Activated CD8-positive, alpha-beta T cell treated with anti-CD3 and anti-CD28 coated beads, Interleukin-2, amount 10 ng/mL, durations not matched to agents 7 days and 5 days (primary cell): ENCODE measurements at regions not wholly inside any gene's neighbourhood (a gene's known extent, or its start where the extent isn't known, plus 50 kb on each side); places are given as distances from the start of the nearest gene placed in this dataset.
"Not testable (repeated sequence)": the region's sequence is repeated elsewhere in the genome, so short reads cannot be mapped to it uniquely, and the experiment has no call there.

Experiments used
- ATAC-seq: fragments of 150-1000 bp; cut with Tn5 transposase; one replicate; pipeline ENCODE4 v1.10.0; 2021; ENCODE audit warnings: moderate library complexity
- CTCF ChIA-PET: fragments of 350-600 bp; sonication (Branson Sonifier 250); formaldehyde crosslinking; loops from one replicate; lab custom pipeline; 2021; ENCODE audit warnings: antibody characterized with exemption; lab: Charles Lee
- POLR2A ChIA-PET: fragments of 350-600 bp; sonication (Branson Sonifier 250); formaldehyde crosslinking; loops from one replicate; lab custom pipeline; 2021; ENCODE audit warnings: antibody characterized with exemption; lab: Charles Lee
- DNase-seq: peaks from one replicate; pipeline ENCODE4 v3.0.0-alpha.2; 2020
- H3K27ac Mint-ChIP-seq: one replicate; pipeline ENCODE4 v1.8.0; 2021; ENCODE audit warnings: mild to moderate bottlenecking, mixed read lengths
- H3K27me3 Mint-ChIP-seq: one replicate; pipeline ENCODE4 v1.8.0; 2021; ENCODE audit warnings: low read depth, mixed read lengths
- H3K36me3 Mint-ChIP-seq: one replicate; pipeline ENCODE4 v1.8.0; 2021; ENCODE audit warnings: low read depth, mixed read lengths
- H3K4me1 Mint-ChIP-seq: one replicate; pipeline ENCODE4 v1.8.0; 2021; ENCODE audit warnings: low read depth, mixed read lengths
- H3K4me3 Mint-ChIP-seq: one replicate; pipeline ENCODE4 v1.8.0; 2021; ENCODE audit warnings: mild to moderate bottlenecking, mixed read lengths
- H3K9me3 Mint-ChIP-seq: one replicate; pipeline ENCODE4 v1.8.0; 2022; ENCODE audit warnings: mixed read lengths; ENCODE audit not compliant: insufficient read depth

GRCh38 chr12:102291498-102292440 is 94.1 kb upstream of the PMCH start:
- POLR2A ChIA-PET, H3K36me3 Mint-ChIP-seq, H3K9me3 Mint-ChIP-seq, DNase-seq, H3K27ac Mint-ChIP-seq, H3K4me3 Mint-ChIP-seq, ATAC-seq, H3K4me1 Mint-ChIP-seq, H3K27me3 Mint-ChIP-seq, CTCF ChIA-PET: not testable (repeated sequence)

DNA sequence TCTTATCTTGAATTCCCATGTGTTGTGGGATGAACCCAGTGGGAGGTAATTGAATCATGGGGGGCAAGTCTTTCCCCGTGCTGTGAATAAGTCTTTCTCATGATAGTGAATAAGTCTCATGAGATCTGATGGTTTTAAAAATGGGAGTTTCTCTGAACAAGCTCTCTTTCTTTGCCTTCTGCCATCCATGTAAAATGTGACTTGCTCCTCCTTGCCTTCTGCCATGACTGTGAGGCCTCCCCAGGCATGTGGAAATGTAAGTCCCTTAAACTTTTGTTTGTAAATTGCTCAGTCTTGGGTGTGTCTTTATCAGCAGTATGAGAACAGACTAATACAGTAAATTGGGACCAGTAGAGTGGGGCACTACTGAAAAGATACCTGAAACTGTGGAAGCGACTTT is 92.1 kb upstream of the PMCH start:
- POLR2A ChIA-PET, H3K9me3 Mint-ChIP-seq, H3K36me3 Mint-ChIP-seq, ATAC-seq, H3K27me3 Mint-ChIP-seq, H3K4me3 Mint-ChIP-seq, DNase-seq, H3K4me1 Mint-ChIP-seq, H3K27ac Mint-ChIP-seq, CTCF ChIA-PET: not testable (repeated sequence)

DNA sequence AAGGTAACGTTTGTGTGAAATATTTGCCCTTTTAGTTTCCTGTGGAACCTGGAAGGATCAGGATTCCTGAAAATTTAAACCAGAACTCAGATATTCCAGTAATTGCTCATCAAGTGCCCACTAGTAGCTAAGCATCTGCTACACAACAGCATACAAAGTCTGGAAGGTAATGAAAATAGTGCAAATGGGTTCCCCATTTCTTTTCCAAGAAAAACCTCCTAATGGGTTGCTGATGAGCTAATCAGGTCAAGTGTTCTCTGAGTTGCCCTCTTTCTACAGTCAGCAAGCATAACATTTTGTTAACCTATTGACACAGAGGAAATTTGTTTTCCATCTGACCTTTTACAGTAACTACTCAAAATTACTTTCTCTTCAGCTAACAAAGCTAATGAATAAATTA is 83.6 kb upstream of the PMCH start:
- H3K9me3 Mint-ChIP-seq, result no peaks in the 10 kb centered on the region
- no peak overlapping the region for H3K27ac Mint-ChIP-seq
- peaks cover 10% of the 10 kb centered on the region for H3K27me3 Mint-ChIP-seq
- DNase-seq, result no peak
- no peaks in the 10 kb centered on the region for H3K36me3 Mint-ChIP-seq
- no peak overlapping the region for H3K4me3 Mint-ChIP-seq
- CTCF ChIA-PET, result no interaction called here
- ATAC-seq, result no peak
- H3K4me1 Mint-ChIP-seq, result no peaks in the 10 kb centered on the region
- POLR2A ChIA-PET, result no interaction called here

DNA sequence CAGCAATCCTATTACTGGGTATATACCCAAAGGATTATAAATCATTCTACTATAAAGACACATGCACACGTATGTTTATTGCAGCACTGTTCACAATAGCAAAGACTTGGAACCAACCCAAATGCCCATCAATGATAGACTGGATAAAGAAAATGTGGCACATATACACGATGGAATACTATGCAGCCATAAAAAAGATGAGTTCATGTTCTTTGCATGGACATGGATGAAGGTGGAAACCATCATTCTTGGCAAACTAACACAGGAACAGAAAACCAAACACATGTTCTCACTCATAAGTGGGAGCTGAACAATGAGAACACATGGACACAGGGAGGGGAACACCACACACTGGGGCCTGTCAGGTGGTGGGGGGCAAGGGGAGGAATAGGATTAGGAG is 58.1 kb upstream of the PMCH start:
- H3K36me3 Mint-ChIP-seq, DNase-seq, H3K4me1 Mint-ChIP-seq, CTCF ChIA-PET, ATAC-seq, H3K27ac Mint-ChIP-seq, H3K9me3 Mint-ChIP-seq, POLR2A ChIA-PET, H3K4me3 Mint-ChIP-seq, H3K27me3 Mint-ChIP-seq: not testable (repeated sequence)

GRCh38 chr12:102251005-102251404 is 53.4 kb upstream of the PMCH start:
- CTCF ChIA-PET, H3K4me3 Mint-ChIP-seq, H3K36me3 Mint-ChIP-seq, H3K9me3 Mint-ChIP-seq, H3K27me3 Mint-ChIP-seq, H3K4me1 Mint-ChIP-seq, H3K27ac Mint-ChIP-seq, POLR2A ChIA-PET, DNase-seq, ATAC-seq: not testable (repeated sequence)

- no peak for ATAC-seq
- H3K9me3 Mint-ChIP-seq, result no peaks in the 10 kb centered on the region
- no peak overlapping the region for H3K27ac Mint-ChIP-seq
- POLR2A ChIA-PET, result no interaction called here
- no peaks in the 10 kb centered on the region for H3K4me1 Mint-ChIP-seq
- CTCF ChIA-PET, result no interaction called here
- H3K27me3 Mint-ChIP-seq, result peaks cover 12% of the 10 kb centered on the region
- no peak overlapping the region for H3K4me3 Mint-ChIP-seq
- H3K36me3 Mint-ChIP-seq, result no peaks in the 10 kb centered on the region
- no peak for DNase-seq
Measured at GRCh38 chr12:102249079-102249841, 51.6 kb upstream of the PMCH start.
